GM21447 (cell line): ENCODE measurements at regions not wholly inside any gene's neighbourhood (a gene's known extent, or its start where the extent isn't known, plus 50 kb on each side); places are given as distances from the start of the nearest gene placed in this dataset.
"Not testable (repeated sequence)": the region's sequence is repeated elsewhere in the genome, so short reads cannot be mapped to it uniquely, and the experiment has no call there.

ENCODE experiments used
- ATAC-seq: cut with Tn5 transposase; IDR thresholded peaks from one replicate; pipeline ENCODE4 v1.9.1; 2021; ENCODE audit not compliant: unreplicated experiment

DNA sequence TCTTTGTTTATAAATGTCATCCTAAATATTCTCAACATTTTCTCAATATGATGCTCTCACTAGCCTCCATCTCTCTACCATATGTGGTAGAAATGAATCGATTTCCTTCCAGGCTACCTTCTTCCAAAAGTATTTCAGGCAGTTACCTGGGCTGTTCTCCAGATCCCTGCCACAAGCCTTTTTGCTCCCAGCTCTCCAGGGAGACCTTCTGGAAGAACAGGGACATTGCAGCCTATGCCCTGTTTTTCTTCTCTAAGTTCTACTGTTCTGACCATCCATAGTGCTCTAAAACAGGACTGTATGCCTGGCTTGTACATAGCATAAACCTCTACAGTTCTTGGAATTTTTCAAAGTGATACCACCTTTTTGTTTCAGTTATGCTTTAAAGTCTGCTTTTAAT, 552.8 kb downstream of the ANKRD7 start:
- no peak for ATAC-seq

DNA sequence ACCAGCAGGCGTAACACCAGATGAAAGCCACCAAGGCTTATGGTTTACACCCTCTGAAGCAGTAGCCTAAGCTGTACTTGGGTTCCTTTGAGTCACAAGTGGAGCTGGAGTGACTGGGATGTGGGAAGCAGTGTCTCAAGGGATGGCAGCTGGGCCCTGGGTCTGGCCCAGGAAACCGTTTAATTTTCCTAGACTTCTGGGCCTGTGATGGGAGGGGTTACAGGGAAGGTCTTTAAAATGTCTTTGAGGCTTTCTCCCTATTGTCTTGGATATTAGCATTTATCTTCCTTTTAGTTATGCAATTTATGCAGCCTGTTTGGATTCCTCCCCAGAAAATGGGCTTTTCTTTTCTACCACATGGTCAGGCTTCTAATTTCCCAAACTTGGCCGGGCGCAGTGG, 568.2 kb downstream of the ANKRD7 start:
- no peak for ATAC-seq

DNA sequence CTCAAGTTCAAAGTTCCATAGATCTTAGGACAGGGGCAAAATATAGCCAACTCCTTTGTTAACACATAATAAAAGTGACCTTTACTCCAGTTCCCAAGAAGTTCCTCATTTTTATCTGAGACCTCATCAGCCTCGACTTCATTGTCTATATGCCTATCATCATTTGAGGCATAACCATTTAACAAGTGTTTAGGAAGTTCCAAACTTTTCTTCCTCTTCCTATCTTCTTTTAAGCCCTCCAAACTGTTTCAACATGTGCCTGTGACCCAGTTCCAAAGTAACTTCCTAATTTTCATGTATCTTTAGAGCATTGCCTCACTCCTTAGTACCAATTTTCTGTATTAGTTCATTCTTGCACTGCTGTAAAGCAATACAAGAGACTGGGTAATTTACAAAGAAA, 569.1 kb downstream of the ANKRD7 start:
- no peak for ATAC-seq

DNA sequence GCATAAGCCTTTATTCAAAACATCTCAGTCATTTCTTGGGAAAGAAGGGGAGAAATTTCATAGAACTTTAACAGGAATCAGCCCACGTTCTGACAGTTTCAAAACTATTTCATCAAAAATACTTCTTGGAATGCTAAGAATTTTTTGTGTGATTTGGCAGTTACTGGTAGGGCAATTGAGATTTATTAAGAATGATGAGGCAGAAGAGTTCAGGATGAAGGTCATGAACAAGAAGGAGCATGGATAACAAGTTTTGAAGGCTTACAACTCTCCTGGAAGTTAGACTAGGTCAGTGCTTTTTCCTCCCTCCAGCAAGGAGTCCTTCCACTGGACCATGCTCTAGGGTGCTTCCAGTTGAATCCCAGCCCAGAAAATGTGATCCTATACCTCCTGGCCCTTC, 569.9 kb downstream of the ANKRD7 start:
- no peak for ATAC-seq

DNA sequence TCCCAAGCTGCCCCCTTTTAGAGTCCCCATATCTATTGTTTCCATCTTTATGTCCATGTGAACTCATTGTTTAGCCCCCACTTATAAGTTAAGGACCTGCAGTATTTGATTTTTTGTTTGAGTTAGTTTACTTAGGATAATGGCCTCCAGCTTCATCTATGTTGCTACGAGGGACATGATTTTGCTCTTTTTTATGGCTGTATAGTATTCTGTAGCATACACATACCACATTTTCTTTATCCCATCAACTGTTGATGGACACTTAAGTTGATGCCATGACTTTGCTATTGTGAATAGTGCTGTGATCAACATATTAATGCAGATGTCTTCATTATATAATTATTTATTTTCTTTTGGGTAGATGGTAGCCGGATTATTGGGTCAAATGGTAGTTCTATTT, 576.9 kb downstream of the ANKRD7 start:
- ATAC-seq: no peak

DNA sequence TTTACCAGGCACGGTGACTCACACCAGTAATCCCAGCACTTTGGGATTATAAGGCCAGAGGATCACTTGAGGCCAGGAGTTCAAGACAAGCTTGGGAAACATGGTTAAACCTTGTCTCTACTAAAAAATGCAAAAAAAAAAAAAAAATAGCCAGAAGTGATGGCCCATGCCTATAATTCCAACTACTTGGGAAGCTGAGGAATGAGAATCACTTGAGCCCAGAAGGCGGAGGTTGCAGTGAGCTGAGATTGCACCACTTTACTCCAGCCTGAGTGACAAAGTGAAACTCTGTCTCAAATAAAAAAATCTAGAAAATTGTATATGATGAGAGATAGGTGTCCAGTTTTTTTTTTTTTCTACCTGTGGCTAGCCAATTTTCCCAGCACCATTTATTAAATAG, 578.2 kb downstream of the ANKRD7 start:
- no peak for ATAC-seq

DNA sequence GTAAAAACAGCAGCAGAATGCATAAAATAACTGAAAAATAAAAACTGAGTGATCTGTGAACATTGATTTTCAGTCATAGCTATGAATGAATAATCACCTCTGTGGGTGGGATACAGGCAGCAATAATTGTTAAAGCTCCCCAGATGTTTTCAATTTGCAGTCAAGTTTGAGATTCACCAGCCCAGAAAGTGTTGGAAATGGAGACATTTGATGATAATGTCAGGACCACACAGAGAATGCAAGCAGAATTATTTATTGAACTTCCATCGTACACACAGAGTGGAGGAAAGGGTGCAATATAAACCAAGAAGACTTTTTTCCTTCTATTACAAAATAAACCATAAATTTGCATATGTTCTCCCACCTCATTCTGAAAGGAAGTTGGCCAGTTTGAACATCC, 601.7 kb downstream of the ANKRD7 start:
- ATAC-seq: no peak

DNA sequence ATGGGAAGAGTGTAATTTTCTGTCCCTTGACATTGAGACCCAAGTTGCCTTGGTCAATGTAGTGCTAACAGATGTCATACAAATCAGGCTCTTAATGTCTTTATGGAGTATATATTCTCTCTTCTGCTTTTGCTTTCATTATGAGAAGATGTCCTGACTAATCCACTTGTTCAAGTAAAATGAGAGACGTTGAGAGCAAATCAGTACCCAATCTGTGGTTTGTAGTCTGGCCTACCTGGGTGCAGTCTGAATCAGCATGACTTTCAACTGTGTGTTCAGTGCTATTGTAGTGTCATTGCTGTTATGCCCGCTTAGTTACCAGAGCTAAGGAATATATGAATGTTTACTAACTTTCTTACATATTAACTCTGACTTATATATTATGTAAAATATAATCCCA, 612.4 kb downstream of the ANKRD7 start:
- ATAC-seq: peak; percentile 83

DNA sequence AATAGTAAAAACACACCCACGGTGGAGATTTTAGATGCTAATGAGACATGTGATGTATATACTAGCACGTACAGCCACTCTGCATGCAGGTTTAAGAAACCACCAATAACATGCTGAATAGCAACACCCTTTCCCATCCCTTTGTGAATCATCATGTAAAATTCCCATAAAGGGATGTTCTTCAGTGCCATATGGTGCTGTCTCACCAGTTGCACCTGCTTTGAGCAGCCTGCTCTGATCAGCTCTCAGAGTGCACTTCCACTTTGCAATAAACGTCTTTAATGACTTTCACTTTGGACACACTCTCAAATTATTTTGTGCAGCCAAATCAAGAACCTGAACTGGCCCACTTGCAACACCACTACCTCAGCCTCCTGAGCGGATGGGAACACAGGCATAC, 615.0 kb downstream of the ANKRD7 start:
- no peak for ATAC-seq

DNA sequence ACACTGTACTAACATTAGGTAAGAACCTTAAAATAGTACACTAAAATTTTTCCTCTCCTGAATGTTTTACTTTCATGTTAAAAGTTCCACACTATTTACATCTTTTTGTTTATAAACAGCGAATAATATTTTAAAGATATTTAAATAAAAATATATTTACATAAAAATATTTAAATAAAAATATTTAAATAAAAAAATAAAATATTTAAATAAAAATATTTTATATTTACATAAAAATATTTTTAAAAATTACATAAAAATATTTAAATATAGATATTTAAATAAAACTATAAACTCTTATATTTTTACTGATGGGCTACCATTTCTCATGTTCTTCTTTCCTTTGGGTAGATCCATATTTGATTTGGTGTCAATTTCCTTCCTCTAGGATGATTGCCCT, 619.0 kb downstream of the ANKRD7 start:
- no peak for ATAC-seq

DNA sequence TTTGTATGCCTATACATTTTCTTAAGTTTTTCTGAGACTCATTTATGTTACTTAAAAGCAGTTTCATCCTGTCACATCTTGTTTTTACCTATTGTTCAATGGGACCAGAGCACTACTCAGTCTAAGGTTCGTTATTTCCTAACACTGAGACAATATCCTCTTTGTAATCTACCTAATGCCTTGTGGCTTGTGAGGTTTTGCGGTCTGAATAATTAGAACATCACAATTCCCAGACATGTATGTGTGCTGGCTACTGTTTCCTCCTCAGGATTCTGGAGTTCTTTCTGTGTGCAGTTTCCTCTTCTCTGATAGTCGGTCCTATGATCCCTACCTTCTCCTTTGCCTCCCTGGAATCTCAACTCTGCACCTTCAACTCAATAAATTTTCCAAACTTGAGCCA, 620.2 kb downstream of the ANKRD7 start:
- ATAC-seq: no peak

DNA sequence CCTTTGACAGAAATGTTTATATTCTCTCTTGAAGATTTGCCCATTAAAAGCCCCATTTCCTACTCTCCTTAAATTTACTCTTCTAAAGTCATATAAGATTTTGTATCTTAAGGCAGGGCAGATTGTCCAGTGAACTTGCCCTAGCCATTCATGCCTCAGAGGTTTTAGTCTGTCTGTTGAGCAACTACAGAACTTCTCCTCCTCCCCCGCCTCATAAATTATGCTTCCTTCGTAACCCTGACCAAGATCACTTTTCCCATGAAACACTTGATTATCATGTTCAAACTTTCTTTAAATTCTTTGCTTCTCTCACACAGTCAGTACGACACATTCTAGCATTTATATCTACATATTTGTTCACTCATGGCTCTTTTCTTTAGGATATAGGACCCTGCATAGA, 621.3 kb downstream of the ANKRD7 start:
- no peak for ATAC-seq

DNA sequence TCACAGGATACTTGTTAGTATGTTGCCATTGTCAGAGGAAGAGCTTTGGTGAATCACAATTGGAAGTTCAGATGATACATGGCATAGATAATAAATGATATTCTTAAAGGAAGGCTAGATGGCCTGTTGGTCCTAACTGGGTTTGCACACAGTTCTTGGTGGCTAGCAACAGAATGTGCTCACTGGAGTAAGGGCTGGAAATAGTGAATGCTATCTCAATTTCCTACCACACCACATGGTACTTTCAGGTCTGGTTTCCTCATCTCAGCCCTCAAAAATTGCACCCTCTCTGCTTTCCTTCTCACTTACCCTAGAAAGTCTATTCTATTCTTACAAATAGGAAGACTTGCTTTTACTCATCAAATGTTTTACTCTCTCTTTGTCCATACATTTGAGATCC, 622.5 kb downstream of the ANKRD7 start:
- ATAC-seq: no peak

DNA sequence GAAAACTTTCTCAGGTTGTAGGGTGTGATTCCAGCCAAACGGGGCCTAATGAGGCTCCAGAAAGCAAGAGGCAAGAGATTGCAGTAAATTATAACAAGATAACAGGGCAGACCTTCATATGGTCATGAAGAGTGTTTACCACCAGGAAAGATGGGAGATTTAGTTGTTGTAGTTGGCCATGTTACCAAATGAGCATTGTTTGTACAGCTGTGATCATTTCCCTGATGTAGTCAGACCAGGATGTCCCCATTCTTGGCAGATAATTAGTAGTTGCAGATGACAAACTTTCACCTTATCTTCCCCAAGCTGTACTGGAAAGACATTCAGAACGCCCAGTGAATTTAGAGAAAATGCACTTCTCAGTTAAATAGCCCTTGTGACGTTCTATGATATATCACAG, 630.8 kb downstream of the ANKRD7 start:
- ATAC-seq: no peak

DNA sequence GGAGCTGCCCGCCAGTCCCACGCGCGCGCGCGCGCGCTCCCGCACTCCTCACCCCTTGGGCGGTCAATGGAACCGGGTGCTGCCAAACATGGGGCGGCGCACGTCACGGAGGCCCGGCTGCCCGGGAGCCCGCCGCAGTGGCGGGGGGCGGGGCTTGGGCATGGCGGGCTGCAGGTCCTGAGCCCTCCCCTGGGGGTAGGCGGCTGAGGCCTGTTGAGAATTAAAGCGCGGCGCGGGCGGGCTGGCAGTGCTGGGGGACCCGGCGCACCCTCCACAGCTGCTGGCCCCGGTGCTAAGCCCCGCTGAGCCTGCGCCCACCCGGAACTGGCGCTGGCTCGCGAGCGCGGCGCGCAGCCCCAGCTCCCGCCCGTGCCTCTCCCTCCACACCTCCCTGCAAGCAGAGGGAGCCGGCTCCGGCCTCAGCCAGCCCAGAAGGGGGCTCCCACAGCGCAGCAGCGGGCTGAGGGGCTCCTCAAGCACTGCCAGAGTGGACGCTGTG, 634.2 kb downstream of the ANKRD7 start:
- no peak for ATAC-seq

DNA sequence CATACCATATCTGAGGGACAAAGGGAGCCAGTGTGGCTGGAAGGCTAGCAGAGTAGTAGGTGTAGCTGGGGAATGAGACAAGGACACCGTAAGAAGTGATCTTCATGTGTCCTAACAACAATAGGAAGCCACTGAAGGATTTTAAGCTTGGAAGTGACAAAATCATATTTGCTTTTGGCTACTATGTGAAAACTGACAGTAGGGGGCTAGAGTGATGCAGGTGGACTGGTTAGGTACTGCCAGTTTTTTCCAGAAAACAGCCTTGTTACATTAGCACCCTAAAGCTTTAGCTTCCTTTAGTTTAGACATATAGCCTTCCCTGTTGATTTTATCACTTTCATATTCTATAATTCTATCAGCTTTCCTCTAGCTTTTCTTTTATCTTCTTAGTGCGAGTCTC, 637.1 kb downstream of the ANKRD7 start:
- no peak for ATAC-seq

DNA sequence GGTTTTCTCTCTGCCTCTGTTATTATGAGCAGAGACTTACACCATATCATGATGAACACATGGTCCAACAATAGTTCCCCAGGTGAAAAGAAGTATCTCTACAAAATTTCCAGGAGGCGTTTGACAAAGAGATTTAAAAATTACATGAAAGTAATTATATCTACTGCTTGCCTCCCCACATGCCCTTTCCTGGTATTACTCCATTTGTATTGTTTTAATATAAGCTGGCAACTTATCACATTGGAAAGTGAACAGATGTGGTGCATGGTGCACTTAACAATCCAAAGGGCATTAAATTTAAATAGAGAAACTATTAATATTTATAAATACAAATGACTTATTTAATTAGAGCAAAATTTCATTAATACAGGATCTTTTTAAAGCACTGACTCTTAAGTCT, 638.2 kb downstream of the ANKRD7 start:
- no peak for ATAC-seq

DNA sequence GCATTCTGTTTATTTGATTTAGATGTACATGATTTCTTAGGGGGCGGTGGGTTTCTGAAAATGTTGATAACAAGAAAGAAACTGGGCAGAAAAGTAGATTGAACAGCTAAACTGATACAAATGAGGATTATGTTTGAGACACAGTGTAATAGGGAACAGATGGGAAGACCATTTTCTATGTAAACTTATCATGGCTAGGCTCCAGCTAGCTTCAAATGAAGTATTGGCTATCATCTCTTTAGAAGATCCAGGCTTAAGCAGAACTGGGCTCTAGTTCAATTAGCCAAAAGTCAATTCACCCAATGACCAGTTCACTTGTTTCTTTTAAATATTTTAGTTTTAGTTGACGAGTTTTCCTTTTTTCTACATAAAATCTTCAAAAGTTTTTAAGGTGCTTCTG, 639.5 kb downstream of the ANKRD7 start:
- ATAC-seq: no peak

DNA sequence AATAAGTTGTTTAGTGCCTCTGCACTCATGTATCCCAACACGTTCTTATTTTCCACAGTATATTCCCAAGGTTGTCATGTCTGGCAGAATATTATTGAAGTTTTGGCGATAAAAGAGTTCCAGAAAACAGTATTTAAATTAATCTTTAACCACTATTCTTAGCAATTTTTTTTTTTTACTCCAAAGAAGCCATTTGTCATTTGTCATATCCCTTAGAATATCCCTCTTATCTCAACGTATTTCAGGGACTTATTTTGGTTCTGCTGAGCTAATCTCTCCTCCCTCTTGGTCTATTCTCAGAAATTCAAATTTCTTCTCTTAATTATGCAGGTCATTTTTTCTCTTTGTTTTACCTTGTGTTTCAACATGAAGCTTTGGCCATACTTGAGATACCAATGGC, 643.4 kb downstream of the ANKRD7 start:
- ATAC-seq: no peak

DNA sequence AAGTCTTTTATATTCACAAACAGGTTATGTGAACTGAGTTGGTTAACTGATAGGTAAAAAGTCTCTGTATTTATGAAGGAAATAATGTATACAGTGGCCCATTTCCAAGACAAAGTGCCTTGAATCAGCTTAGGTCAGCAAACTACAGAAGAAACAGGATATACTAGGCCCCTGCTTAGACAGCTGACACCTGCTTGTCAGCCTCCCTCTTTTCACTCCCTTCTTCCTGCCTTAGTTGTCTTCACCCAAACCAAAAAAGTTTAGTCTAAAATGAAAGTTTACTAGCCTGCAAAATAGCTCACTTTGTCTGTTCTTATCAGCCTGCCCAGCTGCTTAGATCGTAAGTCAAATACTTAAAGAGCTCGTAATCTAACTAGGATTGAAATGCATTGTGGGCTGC, 644.6 kb downstream of the ANKRD7 start:
- ATAC-seq: not testable (repeated sequence)

DNA sequence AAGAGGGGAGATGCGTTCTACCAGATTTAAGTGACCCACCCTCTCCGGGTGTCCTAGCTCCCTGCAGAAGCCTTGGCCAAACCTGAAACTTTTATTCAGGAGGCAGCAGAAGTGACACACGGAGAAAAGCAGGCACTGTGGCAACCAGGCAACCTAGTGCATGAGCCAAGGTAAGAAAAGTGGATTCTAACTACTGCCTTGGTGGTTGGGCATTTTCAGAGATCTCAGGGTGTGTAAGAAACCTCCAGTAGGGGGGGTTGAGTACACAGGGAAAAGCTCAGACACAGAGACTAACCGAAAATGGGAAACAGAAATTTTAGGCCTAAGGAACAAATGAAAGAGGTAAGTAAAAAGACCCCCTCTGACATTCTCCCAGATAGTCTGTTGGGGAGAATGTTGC, 645.7 kb downstream of the ANKRD7 start:
- ATAC-seq: no peak

DNA sequence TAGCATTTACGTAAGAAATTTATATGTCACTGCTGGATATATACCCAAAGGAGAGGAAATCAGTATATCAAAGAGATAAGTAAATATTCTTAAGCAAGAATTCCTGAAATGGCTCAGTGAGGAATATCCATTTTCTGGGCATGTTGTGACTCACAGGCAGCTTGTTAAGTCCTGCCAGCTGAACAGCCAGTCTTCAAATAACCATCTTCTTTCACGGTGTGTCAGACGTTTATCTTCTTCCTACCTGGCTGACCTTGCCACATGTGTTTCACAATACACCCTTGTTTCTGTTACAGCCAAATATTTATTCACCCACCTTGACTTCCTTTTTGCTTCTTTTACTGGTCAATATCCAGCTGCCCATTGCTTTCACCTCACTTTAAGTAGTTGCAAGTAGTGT, 648.1 kb downstream of the ANKRD7 start:
- no peak for ATAC-seq

DNA sequence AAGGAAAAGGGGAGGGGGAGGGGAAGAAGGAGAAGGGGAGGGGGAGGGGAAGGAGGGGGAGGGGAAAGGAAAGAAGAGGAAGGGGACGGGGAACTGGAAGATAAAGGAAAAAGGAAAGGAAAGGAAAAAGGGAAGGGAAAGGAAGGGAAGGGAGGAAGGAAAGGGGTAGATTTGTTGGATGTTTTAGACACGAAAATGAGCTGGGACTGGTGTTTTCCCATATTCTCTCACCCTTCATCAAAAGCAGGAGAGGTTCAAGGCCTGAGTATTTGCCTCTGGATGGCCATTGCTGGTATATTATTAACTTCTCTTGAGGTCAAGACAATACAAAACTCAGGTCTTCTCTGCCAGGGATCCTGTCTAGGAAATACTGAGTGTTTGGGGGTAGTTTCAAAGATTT, 652.7 kb downstream of the ANKRD7 start:
- no peak for ATAC-seq

DNA sequence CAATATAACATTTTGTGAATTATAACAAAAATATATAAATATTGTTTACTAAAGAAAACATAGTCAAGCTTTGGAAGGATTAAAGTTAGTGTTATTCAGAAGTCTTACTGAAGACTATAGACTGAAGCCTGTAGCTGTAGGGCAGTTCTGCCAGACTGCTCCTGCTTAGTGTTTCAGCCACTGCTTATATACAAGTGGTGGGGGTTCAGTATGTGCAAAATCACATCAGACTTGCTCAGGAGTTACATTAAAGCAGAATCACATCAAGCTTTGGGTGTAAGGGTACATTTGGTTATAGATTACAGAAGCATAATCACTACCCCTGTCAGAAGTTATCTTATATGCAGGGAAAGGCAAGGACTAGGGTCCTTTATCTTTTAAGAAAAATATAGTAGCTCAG, 653.8 kb downstream of the ANKRD7 start:
- no peak for ATAC-seq
